ENCODE measurements at regions not wholly inside any gene's neighbourhood (a gene's known extent, or its start where the extent isn't known, plus 50 kb on each side); places are given as distances from the start of the nearest gene placed in this dataset.

- TF ChIP-seq, protein P1, sequence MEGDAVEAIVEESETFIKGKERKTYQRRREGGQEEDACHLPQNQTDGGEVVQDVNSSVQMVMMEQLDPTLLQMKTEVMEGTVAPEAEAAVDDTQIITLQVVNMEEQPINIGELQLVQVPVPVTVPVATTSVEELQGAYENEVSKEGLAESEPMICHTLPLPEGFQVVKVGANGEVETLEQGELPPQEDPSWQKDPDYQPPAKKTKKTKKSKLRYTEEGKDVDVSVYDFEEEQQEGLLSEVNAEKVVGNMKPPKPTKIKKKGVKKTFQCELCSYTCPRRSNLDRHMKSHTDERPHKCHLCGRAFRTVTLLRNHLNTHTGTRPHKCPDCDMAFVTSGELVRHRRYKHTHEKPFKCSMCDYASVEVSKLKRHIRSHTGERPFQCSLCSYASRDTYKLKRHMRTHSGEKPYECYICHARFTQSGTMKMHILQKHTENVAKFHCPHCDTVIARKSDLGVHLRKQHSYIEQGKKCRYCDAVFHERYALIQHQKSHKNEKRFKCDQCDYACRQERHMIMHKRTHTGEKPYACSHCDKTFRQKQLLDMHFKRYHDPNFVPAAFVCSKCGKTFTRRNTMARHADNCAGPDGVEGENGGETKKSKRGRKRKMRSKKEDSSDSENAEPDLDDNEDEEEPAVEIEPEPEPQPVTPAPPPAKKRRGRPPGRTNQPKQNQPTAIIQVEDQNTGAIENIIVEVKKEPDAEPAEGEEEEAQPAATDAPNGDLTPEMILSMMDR (IDR thresholded peaks at IDR 0.05; ENCODE audit: insufficient read depth, low read length, poor library complexity, severe bottlenecking) = no peak
- no peak overlapping the region for H3K4me3 ChIP-seq (ENCODE audit: low read depth, low read length)
- H3K27me3 ChIP-seq (ENCODE audit: control insufficient read depth, insufficient read depth, low read length) = no peaks in the 10 kb centered on the region
- no peak for DNase-seq (ENCODE audit: low read depth)
- no peaks in the 10 kb centered on the region for H3K36me3 ChIP-seq (ENCODE audit: control insufficient read depth, insufficient read depth, low read length)
These were observed 556.8 kb upstream of the LCORL start for GRCh38 chr4:18578307-18578706.

GRCh38 chr4:18572481-18572880, 550.9 kb upstream of the LCORL start:
- TF ChIP-seq, protein P1 (IDR thresholded peaks at IDR 0.05; ENCODE audit: insufficient read depth, low read length, poor library complexity, severe bottlenecking) = no peak
- no peaks in the 10 kb centered on the region for H3K36me3 ChIP-seq (ENCODE audit: control insufficient read depth, insufficient read depth, low read length)
- H3K27me3 ChIP-seq (ENCODE audit: control insufficient read depth, insufficient read depth, low read length) = no peaks in the 10 kb centered on the region
- no peak overlapping the region for H3K4me3 ChIP-seq (ENCODE audit: low read depth, low read length)
- DNase-seq (ENCODE audit: low read depth) = no peak

DNA sequence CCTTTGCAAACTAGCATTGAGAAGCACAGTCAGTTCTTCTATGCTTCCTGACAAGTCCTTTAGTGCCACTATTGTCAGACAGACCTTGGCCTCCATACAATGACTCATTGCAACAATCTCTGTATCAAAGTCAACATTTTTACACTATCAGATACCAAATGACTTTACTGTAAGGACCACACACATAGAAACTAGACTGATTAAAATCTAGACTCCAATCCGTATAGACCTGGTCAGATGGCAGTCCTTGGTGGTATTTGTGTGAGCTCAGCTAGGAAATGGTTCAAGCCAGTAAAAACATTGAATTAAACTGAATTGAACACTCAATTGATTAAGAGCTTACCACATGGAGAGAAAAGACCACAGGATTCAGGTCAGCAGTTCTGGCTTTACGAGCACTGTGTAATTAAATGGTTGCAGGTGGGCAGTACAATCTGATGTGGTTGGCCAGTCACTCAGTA, 549.8 kb upstream of the LCORL start:
- H3K4me3 ChIP-seq (ENCODE audit: low read depth, low read length) = no peak overlapping the region
- DNase-seq (ENCODE audit: low read depth) = peak; percentile 64
- TF ChIP-seq, protein P1 (IDR thresholded peaks at IDR 0.05; ENCODE audit: insufficient read depth, low read length, poor library complexity, severe bottlenecking) = no peak

GRCh38 chr4:18570370-18570769, 548.8 kb upstream of the LCORL start:
- TF ChIP-seq, protein P1 (IDR thresholded peaks at IDR 0.05; ENCODE audit: insufficient read depth, low read length, poor library complexity, severe bottlenecking) = no peak

More for the DNA sequence above, 549.8 kb upstream of the LCORL start:
- H3K27me3 ChIP-seq (ENCODE audit: control insufficient read depth, insufficient read depth, low read length) = no peaks in the 10 kb centered on the region
- H3K36me3 ChIP-seq (ENCODE audit: control insufficient read depth, insufficient read depth, low read length) = no peaks in the 10 kb centered on the region

DNA sequence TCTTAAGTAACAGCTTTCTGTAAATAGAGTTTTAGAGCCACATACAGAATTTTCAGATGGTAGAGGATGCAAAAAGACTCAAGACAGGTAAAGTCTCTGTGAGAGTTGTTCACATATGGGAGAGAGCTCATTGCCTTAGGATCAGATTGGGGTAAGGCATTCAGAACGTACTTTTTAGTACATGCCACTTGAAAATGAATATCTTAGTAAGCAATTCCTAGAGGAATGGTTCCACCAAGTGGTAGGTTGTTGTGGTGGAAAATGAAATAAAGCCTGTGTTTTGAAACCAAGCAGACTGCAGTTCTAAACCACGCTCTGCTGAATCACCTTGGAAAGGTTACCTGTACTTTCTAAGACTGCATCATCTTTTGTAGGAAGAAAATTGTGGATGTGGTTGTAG, 547.0 kb upstream of the LCORL start:
- TF ChIP-seq, protein P1 (IDR thresholded peaks at IDR 0.05; ENCODE audit: insufficient read depth, low read length, poor library complexity, severe bottlenecking) = no peak
- DNase-seq (ENCODE audit: low read depth) = no peak
- Histone ChIP-seq H3K4me3 (ENCODE audit: low read depth, low read length) (no peak overlapping the region), H3K36me3 (ENCODE audit: control insufficient read depth, insufficient read depth, low read length) (no peaks in the 10 kb centered on the region), H3K27me3 (ENCODE audit: control insufficient read depth, insufficient read depth, low read length) (no peaks in the 10 kb centered on the region)

More at GRCh38 chr4:18570370-18570769, 548.8 kb upstream of the LCORL start:
- Histone ChIP-seq H3K4me3 (ENCODE audit: low read depth, low read length) (no peak overlapping the region), H3K36me3 (ENCODE audit: control insufficient read depth, insufficient read depth, low read length) (no peaks in the 10 kb centered on the region), H3K27me3 (ENCODE audit: control insufficient read depth, insufficient read depth, low read length) (no peaks in the 10 kb centered on the region)
- no peak for DNase-seq (ENCODE audit: low read depth)
